ENCODE measurements at regions not wholly inside any gene's neighbourhood (a gene's known extent, or its start where the extent isn't known, plus 50 kb on each side); places are given as distances from the start of the nearest gene placed in this dataset.

- Histone ChIP-seq H2AFZ (ENCODE audit: low read depth, low read length, poor library complexity, severe bottlenecking) (no peak overlapping the region), H3K4me2 (ENCODE audit: low read length) (no peak overlapping the region), H3K9me3 (ENCODE audit: control insufficient read depth in 1 of 2, insufficient read depth in 1 of 2, low read depth in 1 of 2, low read length in 2 of 2) (no peaks in the 10 kb centered on the region), H3K79me2 (ENCODE audit: insufficient read depth, low read length) (no peaks in the 10 kb centered on the region), H3K36me3 (ENCODE audit: control insufficient read depth in 1 of 2, insufficient read depth in 2 of 2, low read length in 2 of 2) (no peaks in the 10 kb centered on the region), H3K4me1 (ENCODE audit: control insufficient read depth in 1 of 2, insufficient read depth in 2 of 2, low read length in 2 of 2) (no peaks in the 10 kb centered on the region), H3K4me3 (replicated peaks in 1 of 2; ENCODE audit: low read depth in 1 of 2, low read length in 2 of 2) (no peak overlapping the region), H3K27ac (ENCODE audit: low read depth, low read length) (no peak overlapping the region), H3K9me2 (ENCODE audit: insufficient read depth) (no peaks in the 10 kb centered on the region), H4K20me1 (ENCODE audit: insufficient read depth) (no peaks in the 10 kb centered on the region), H3K9ac (ENCODE audit: low read length) (no peak overlapping the region), H3K27me3 (ENCODE audit: insufficient read depth, low read length) (no peaks in the 10 kb centered on the region)
- DNase-seq (ENCODE audit: low read depth, low spot score): no peak
- ChIA-PET RAD21 (ENCODE audit: low non-redundant PET in 1 of 2, low total read pairs in 2 of 2, uncharacterized antibody in 2 of 2, unreplicated experiment in 2 of 2) (no interaction called here), POLR2A (no interaction called here), CTCF (no interaction called here)
- TF ChIP-seq TCF7L2 (IDR thresholded peaks at IDR 0.05; ENCODE audit: borderline replicate concordance, extremely low read depth, insufficient read depth, insufficient read length) (no peak), POLR2AphosphoS5 (IDR thresholded peaks at IDR 0.05; ENCODE audit: low read depth, low read length) (no peak), JUND (IDR thresholded peaks at IDR 0.05) (no peak), EZH2phosphoT487 (IDR thresholded peaks at IDR 0.05; ENCODE audit: borderline replicate concordance) (no peak), EZH2 (IDR thresholded peaks at IDR 0.05) (no peak), ZFX (IDR thresholded peaks at IDR 0.05) (no peak), CEBPB (IDR thresholded peaks at IDR 0.05; ENCODE audit: low read depth) (no peak)
- BruUV-seq (replicated peaks): no TSS peak
- intact Hi-C loops (cut with micrococcal nuclease): no loop called here
- ATAC-seq: no peak
Observed at GRCh38 chr7:132666774-132667172, 90.5 kb upstream of the PLXNA4 start.

GRCh38 chr7:132666071-132666773 is 90.0 kb upstream of the PLXNA4 start:
- no peak for DNase-seq (ENCODE audit: low read depth, low spot score)
- ChIA-PET RAD21 (ENCODE audit: low non-redundant PET in 1 of 2, low total read pairs in 2 of 2, uncharacterized antibody in 2 of 2, unreplicated experiment in 2 of 2) (no interaction called here), CTCF (no interaction called here), POLR2A (no interaction called here)
- TF ChIP-seq RAD21 (IDR thresholded peaks at IDR 0.05; ENCODE audit: low read depth) (no peak), EGR1 (IDR thresholded peaks at IDR 0.05; ENCODE audit: low read depth) (no peak)
- no peak for ATAC-seq
- Histone ChIP-seq H4K20me1 (ENCODE audit: insufficient read depth) (no peaks in the 10 kb centered on the region), H3K79me2 (ENCODE audit: insufficient read depth, low read length) (no peaks in the 10 kb centered on the region), H3K9me3 (ENCODE audit: control insufficient read depth in 1 of 2, insufficient read depth in 1 of 2, low read depth in 1 of 2, low read length in 2 of 2) (no peaks in the 10 kb centered on the region), H3K36me3 (ENCODE audit: control insufficient read depth in 1 of 2, insufficient read depth in 2 of 2, low read length in 2 of 2) (no peaks in the 10 kb centered on the region), H3K27me3 (ENCODE audit: insufficient read depth, low read length) (no peaks in the 10 kb centered on the region), H3K9me2 (ENCODE audit: insufficient read depth) (no peaks in the 10 kb centered on the region), H3K4me2 (ENCODE audit: low read length) (no peak overlapping the region), H3K4me3 (replicated peaks in 1 of 2; ENCODE audit: low read depth in 1 of 2, low read length in 2 of 2) (no peak overlapping the region), H3K4me1 (ENCODE audit: control insufficient read depth in 1 of 2, insufficient read depth in 2 of 2, low read length in 2 of 2) (no peaks in the 10 kb centered on the region), H2AFZ (ENCODE audit: low read depth, low read length, poor library complexity, severe bottlenecking) (no peak overlapping the region), H3K9ac (ENCODE audit: low read length) (no peak overlapping the region), H3K27ac (ENCODE audit: low read depth, low read length) (no peak overlapping the region)
- intact Hi-C loops (cut with micrococcal nuclease): no loop called here
- no TSS peak for BruUV-seq (replicated peaks)
